Aorta (tissue), 5 donors: ENCODE measurements at regions not wholly inside any gene's neighbourhood (a gene's known extent, or its start where the extent isn't known, plus 50 kb on each side); places are given as distances from the start of the nearest gene placed in this dataset.

Source experiments
- ATAC-seq: fragments of 200-7000 bp; cut with Tn5 transposase; one replicate; pipeline ENCODE4 v1.9.1; 2022; ENCODE audit warnings: moderate library complexity; ENCODE audit not compliant: low FRiP score
- DNase-seq, 2 donors: peaks; one replicate each; pipeline ENCODE4 v3.0.0-alpha.2; 2020
- H3K27ac ChIP-seq, 2 donors: one replicate each; pipeline ENCODE4 v1.5.1; 2013; ENCODE audit warnings: low read length in 2 of 2, mild to moderate bottlenecking in 2 of 2, moderate library complexity in 2 of 2, control low read depth in 1 of 2, inconsistent platforms in 1 of 2, low read depth in 1 of 2
- H3K27me3 ChIP-seq, 2 donors: one replicate each; pipeline ENCODE4 v1.6.1; 2013; ENCODE audit warnings: control low read depth in 1 of 2, low read length in 1 of 2, mild to moderate bottlenecking in 1 of 2, moderate library complexity in 1 of 2; ENCODE audit not compliant: insufficient read depth in 2 of 2, control insufficient read depth in 1 of 2
- H3K36me3 ChIP-seq, 2 donors: one replicate each; pipeline ENCODE4 v1.6.1; 2013; ENCODE audit warnings: control low read depth in 1 of 2, low read length in 1 of 2, mild to moderate bottlenecking in 1 of 2; ENCODE audit not compliant: insufficient read depth in 2 of 2, control insufficient read depth in 1 of 2
- H3K4me1 ChIP-seq, 2 donors: one replicate each; pipeline ENCODE4 v1.6.1; 2013; ENCODE audit warnings: low read length in 2 of 2, control low read depth in 1 of 2, mild to moderate bottlenecking in 1 of 2, moderate library complexity in 1 of 2; ENCODE audit not compliant: insufficient read depth in 2 of 2, control insufficient read depth in 1 of 2
- H3K4me3 ChIP-seq, 2 donors: one replicate each; pipeline ENCODE4 v1.5.1; 2013; ENCODE audit warnings: low read length in 2 of 2, control low read depth in 1 of 2, mild to moderate bottlenecking in 1 of 2
- H3K9me3 ChIP-seq: one replicate; pipeline ENCODE4 v1.6.1; 2013; ENCODE audit warnings: mild to moderate bottlenecking, low read length; ENCODE audit not compliant: control insufficient read depth
- WGBS, 2 donors: extraction: QIAGEN DNeasy Blood & Tissue Kit; methylation state at CpG; one replicate each; pipeline ENCODE4 v1.1.7; 2013; 5-methylcytosine and 5-hydroxymethylcytosine counted together
- intact Hi-C, 2 donors: fragments of 100-400 bp; cut with DNase I; formaldehyde crosslinking; loops; one replicate each; pipeline versions ENCODE4 v1.14.2 to v1.15.0; 2022
- donor health status: healthy with polysubstance abuse.
- donor health status: Bipolar disorder and iron deficiency.
- donor health status: DM: no; HTN: no; CAD: no.
- donor health status: DM: no; HTN: no; CAD: no.
- donor health status: DM: yes; HTN: yes; CAD: no.

DNA sequence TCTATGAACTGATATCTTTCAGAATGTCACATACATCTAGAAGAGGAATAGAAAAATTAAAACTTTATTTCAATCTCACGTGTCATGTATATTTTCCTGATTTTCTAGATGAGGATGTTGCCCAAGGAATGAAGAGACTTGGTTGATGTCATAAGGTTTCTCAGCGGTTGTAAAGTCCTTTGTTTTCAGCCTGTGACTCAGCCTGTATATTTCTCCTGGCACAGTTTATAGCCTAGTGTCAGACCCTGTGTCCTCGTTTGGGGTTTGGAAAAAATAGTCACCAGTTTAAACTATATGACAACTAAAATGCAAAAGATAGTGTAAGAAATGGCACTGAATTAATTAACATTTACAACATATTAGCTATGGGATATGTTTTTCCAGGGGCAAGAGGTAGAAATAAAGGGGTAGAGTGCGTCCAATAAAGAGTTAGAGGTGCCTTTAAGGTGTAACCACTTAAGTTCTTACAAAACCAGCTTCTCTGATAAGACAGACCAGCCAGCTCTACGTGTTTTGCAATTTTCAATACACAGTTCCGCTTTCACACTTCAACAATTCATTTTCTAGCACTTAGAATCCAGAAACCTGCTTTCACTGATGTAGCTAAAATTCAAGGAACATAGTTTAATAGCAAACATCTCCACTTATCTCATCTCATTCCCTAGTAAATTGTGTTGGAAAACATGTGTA lies 1432.6 kb upstream of the TENM4 start:
- H3K27me3 ChIP-seq: no peaks in the 10 kb centered on the region
- ATAC-seq (no peak), DNase-seq (no peak)
- 61 to 65% methylated on average over 6 of the region's 6 CpGs for WGBS, 2 donors
- H3K4me3 ChIP-seq: no peak overlapping the region
- intact Hi-C loops: no loop called here
- no peaks in the 10 kb centered on the region for H3K9me3 ChIP-seq
- no peaks in the 10 kb centered on the region for H3K36me3 ChIP-seq
- no peak overlapping the region for H3K27ac ChIP-seq
- H3K4me1 ChIP-seq: no peaks in the 10 kb centered on the region

DNA sequence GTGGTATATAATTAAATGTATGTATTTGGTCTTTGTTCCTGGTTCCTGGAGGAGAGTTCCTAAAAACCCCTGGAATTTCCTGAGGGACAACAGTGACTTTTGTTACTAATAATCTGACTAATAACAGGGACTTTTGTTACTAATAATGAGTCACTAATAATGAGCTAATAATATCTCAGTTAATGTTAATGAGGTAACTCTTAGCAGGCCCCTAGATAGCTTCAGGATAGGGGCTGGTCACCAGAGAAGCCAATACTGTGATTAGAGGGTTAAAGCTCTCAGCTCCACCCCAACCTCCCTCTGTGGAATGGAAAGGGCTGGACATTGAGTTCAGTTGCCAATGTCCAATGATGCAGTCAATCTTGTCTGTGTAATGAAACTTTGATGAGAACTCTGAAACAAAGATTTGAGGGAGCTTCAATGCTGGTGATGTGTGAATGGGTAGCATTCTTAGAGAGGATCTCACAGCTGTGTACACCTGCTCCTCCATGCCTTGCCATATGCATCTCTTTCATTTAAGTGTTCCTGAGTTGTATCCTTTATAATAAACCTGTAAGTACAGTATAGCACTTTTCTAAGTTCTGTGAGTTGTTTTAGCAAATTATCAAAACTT lies 1431.4 kb upstream of the TENM4 start:
- Histone ChIP-seq H3K4me1 (no peaks in the 10 kb centered on the region), H3K27ac (no peak overlapping the region), H3K4me3 (no peak overlapping the region), H3K36me3 (no peaks in the 10 kb centered on the region), H3K9me3 (no peaks in the 10 kb centered on the region), H3K27me3 (no peaks in the 10 kb centered on the region)
- ATAC-seq (no peak), DNase-seq (no peak)
- intact Hi-C loops: no loop called here

DNA sequence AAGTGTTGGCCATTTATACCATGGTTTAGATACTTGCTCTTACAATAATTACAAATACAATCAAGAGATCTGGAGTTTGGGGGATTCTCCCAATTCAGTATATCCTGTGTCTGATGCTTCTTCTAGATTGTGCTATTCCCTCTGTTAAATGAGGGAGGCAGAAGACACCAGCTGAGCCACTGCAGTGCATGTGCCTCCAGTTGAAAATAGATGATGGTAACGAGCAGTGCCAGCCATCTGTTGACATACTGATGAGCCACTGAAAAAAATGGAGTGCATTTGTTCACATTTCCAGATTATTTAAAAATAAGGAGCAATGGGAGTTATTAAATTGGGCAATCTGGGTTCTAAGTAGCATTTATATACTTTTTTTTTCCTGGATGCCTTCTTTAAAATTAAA lies 1428.0 kb upstream of the TENM4 start:
- WGBS, 2 donors: 64 to 67% methylated on average over 1 of the region's 1 CpG
- no peaks in the 10 kb centered on the region for H3K4me1 ChIP-seq
- intact Hi-C loops: no loop called here
- no peaks in the 10 kb centered on the region for H3K36me3 ChIP-seq
- no peak overlapping the region for H3K4me3 ChIP-seq
- H3K27me3 ChIP-seq: no peaks in the 10 kb centered on the region
- ATAC-seq (no peak), DNase-seq (no peak)
- no peak overlapping the region for H3K27ac ChIP-seq
- H3K9me3 ChIP-seq: no peaks in the 10 kb centered on the region

DNA sequence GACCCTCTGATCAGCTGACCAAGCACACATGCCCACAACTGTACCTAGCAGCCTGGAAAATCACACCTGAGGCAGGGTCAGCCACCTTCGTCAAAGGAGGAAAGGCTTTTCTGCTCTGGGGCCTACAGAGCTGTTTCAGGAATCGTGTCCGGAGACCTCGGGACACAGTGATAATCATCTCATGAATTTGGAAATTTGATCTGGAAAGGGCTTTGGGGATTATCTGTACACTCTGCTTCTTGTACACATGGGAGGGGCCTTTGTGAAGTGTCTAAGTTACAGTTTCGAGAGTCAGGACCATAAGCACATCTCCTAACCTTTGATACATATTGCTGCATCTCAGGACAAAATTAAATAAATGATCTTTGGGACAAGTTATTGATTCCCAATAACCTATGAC lies 1421.2 kb upstream of the TENM4 start:
- Histone ChIP-seq H3K27me3 (no peaks in the 10 kb centered on the region), H3K36me3 (no peaks in the 10 kb centered on the region), H3K9me3 (no peaks in the 10 kb centered on the region), H3K27ac (no peak overlapping the region), H3K4me3 (no peak overlapping the region), H3K4me1 (no peaks in the 10 kb centered on the region)
- ATAC-seq: no peak
- 95% methylated on average over 5 of the region's 5 CpGs for WGBS, 2 donors
- intact Hi-C loops: no loop called here
- no peak for DNase-seq

DNA sequence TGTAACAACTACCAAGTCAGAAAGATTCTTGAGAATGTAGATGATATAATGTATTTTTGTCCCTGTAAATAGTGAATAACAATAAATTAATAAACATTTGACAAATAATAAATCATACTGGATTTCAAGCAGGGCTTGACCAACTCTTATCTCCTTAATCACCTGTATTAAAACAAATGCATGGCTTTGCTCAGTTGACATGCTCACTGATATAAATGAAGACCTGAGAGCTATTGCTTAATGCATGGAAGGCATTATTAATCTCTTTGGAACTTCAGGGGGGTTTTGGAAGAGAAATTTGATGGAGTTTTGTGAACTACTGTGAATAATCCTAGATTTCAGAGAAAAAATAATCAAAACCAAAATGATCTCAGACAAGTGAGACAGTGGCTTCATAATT lies 1420.4 kb upstream of the TENM4 start:
- no peaks in the 10 kb centered on the region for H3K4me1 ChIP-seq
- no peak overlapping the region for H3K27ac ChIP-seq
- ATAC-seq (no peak), DNase-seq (no peak)
- no peaks in the 10 kb centered on the region for H3K36me3 ChIP-seq
- no peaks in the 10 kb centered on the region for H3K9me3 ChIP-seq
- no peak overlapping the region for H3K4me3 ChIP-seq
- intact Hi-C loops: no loop called here
- H3K27me3 ChIP-seq: no peaks in the 10 kb centered on the region

DNA sequence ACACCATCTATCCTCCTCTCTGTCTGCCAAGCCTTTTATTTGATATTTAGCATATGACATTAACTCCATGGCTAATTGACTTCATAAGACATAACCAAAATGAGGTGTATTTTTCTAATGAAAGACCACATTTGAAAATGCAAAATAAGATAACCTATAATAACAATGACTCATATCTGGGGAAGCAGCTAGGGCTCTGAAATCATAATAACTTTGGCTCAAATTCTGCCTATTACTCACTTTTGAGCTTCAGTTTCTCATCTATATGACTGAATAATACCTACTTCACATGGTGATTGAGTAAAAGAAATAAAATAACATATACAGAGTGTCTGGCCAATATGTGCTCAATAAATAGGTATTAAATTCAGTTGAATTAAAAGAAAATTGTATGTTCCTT lies 1419.8 kb upstream of the TENM4 start:
- DNase-seq (no peak), ATAC-seq (no peak)
- no peaks in the 10 kb centered on the region for H3K9me3 ChIP-seq
- intact Hi-C loops: no loop called here
- H3K27ac ChIP-seq: no peak overlapping the region
- H3K4me3 ChIP-seq: no peak overlapping the region
- H3K27me3 ChIP-seq: no peaks in the 10 kb centered on the region
- no peaks in the 10 kb centered on the region for H3K4me1 ChIP-seq
- H3K36me3 ChIP-seq: no peaks in the 10 kb centered on the region

DNA sequence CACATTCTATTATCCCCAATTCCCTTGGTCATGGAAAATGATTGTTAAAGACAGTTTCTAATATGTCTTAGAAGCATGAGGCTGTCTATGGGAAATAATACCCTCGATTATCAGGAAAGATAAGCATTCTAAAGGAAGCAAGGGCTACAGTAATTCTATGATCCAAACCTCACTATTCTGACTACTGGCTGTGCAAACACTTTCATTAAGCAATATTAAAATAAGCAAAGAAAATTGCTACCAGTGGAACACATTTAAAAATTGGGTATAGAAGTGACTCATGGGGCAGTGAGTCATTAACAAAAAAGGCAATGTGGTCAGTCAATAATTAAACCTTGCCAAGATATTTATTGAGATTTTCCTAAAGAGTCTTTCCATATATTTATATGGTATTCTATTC lies 1415.2 kb upstream of the TENM4 start:
- Histone ChIP-seq H3K27ac (no peak overlapping the region), H3K27me3 (no peaks in the 10 kb centered on the region), H3K9me3 (no peaks in the 10 kb centered on the region), H3K36me3 (no peaks in the 10 kb centered on the region), H3K4me3 (no peak overlapping the region), H3K4me1 (no peaks in the 10 kb centered on the region)
- intact Hi-C loops: no loop called here
- ATAC-seq: no peak
- 32 to 50% methylated on average over 1 of the region's 1 CpG for WGBS, 2 donors
- no peak for DNase-seq

DNA sequence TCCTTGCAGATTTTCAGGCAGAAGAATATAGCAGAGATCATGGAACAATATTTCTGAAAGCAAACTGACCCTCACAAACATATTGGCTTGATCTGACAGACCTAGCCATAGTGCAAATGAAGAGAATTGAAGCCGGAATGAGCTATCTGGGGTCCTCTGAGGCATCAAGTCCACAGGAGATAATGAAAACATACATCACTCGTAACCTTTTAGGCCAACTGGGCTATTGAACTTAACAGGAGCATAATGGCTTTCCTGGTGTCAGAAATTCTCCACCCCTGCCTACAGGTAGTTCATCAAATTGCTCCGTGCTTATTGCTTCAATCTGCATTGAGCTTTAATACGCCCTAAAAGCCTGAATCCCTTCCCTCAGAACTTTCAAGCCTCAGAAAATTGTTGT lies 1414.6 kb upstream of the TENM4 start:
- intact Hi-C loops: no loop called here
- Histone ChIP-seq H3K27me3 (no peaks in the 10 kb centered on the region), H3K4me3 (no peak overlapping the region), H3K27ac (no peak overlapping the region), H3K9me3 (no peaks in the 10 kb centered on the region), H3K36me3 (no peaks in the 10 kb centered on the region), H3K4me1 (no peaks in the 10 kb centered on the region)
- ATAC-seq (no peak), DNase-seq (no peak)
- 83 to 84% methylated on average over 4 of the region's 4 CpGs for WGBS, 2 donors

DNA sequence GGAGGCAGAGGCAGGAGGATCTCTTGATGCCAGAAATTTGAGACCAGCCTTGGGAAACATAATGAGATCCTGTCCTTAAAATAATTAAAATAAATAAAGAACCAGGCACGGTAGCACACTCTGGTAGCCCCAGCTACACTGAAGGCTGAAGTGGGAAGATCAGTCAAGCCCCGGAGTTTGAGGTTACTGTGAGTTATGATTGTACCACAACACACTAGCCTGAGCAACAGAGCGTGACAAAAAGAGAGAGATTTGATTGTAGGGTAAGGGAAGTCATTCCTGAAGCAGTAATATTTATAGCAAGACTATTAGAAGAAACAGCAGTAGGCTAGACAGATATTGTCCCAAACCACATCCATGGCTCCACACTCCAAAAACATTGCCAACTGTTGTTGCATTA lies 1408.4 kb upstream of the TENM4 start:
- Histone ChIP-seq H3K4me1 (no peaks in the 10 kb centered on the region), H3K27me3 (no peaks in the 10 kb centered on the region), H3K4me3 (no peak overlapping the region), H3K27ac (no peak overlapping the region), H3K9me3 (no peaks in the 10 kb centered on the region), H3K36me3 (no peaks in the 10 kb centered on the region)
- DNase-seq (no peak), ATAC-seq (no peak)
- 47 to 51% methylated on average over 3 of the region's 3 CpGs for WGBS, 2 donors
- intact Hi-C loops: no loop called here
